ENCODE measurements at regions not wholly inside any gene's neighbourhood (a gene's known extent, or its start where the extent isn't known, plus 50 kb on each side); places are given as distances from the start of the nearest gene placed in this dataset.

DNA sequence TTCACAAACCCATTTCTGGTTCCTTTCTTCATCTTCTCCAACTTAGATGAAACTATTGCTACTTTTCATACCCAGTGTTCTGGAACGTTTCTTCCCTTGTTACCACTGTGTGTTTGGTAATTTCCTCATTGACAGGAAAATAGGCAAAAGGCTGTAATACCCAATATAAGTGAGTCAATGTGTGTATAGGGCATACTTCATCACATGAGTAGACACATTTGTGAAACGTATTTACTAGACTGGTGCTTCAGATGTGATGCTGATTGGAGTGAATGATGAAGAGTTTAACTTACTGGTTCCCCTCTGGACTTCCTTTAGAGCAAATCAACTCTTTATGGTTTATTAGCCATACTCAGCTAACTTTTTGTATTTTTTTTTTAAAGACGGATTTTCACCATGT, 195.1 kb upstream of the ATP6AP2 start:
- Histone ChIP-seq H3K4me3 (no peak overlapping the region), H3K9me3 (no peaks in the 10 kb centered on the region), H3K27me3 (replicated peaks; ENCODE audit: insufficient read depth) (no peaks in the 10 kb centered on the region), H3K4me1 (ENCODE audit: control insufficient read depth in 1 of 2, low read depth in 2 of 2) (no peaks in the 10 kb centered on the region), H3K36me3 (no peaks in the 10 kb centered on the region), H3K27ac (no peak overlapping the region)
- DNase-seq (ENCODE audit: low spot score) (no peak), ATAC-seq (ENCODE audit: insufficient number of reproducible peaks, low FRiP score, low read depth) (no peak)
- TF ChIP-seq, protein P1, sequence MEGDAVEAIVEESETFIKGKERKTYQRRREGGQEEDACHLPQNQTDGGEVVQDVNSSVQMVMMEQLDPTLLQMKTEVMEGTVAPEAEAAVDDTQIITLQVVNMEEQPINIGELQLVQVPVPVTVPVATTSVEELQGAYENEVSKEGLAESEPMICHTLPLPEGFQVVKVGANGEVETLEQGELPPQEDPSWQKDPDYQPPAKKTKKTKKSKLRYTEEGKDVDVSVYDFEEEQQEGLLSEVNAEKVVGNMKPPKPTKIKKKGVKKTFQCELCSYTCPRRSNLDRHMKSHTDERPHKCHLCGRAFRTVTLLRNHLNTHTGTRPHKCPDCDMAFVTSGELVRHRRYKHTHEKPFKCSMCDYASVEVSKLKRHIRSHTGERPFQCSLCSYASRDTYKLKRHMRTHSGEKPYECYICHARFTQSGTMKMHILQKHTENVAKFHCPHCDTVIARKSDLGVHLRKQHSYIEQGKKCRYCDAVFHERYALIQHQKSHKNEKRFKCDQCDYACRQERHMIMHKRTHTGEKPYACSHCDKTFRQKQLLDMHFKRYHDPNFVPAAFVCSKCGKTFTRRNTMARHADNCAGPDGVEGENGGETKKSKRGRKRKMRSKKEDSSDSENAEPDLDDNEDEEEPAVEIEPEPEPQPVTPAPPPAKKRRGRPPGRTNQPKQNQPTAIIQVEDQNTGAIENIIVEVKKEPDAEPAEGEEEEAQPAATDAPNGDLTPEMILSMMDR (IDR thresholded peaks at IDR 0.05) = no peak

DNA sequence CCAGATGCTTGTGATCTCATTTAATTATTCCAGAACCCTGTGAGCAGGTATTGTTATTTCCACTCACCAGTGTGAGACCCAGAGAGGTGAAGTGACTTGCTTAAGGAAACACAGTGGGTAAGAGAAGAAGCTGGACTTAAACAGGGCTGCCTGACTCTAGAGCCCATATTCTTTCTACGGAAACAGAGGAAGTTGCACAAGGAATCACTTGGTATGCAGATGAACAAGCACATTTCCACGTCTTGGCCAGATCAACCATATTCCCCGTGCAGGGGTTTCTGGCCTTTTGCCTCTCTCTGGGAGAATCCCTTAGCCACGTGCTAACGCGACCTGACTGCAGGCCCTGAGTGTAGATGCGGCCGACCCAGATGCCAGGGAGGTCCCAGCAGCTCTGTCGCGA, 195.5 kb upstream of the ATP6AP2 start:
- DNase-seq (ENCODE audit: low spot score) (no peak), ATAC-seq (ENCODE audit: insufficient number of reproducible peaks, low FRiP score, low read depth) (no peak)
- Histone ChIP-seq H3K4me3 (no peak overlapping the region), H3K9me3 (no peaks in the 10 kb centered on the region), H3K27ac (no peak overlapping the region), H3K27me3 (replicated peaks; ENCODE audit: insufficient read depth) (no peaks in the 10 kb centered on the region), H3K36me3 (no peaks in the 10 kb centered on the region), H3K4me1 (ENCODE audit: control insufficient read depth in 1 of 2, low read depth in 2 of 2) (no peaks in the 10 kb centered on the region)
- TF ChIP-seq, protein P1 (IDR thresholded peaks at IDR 0.05) = no peak

DNA sequence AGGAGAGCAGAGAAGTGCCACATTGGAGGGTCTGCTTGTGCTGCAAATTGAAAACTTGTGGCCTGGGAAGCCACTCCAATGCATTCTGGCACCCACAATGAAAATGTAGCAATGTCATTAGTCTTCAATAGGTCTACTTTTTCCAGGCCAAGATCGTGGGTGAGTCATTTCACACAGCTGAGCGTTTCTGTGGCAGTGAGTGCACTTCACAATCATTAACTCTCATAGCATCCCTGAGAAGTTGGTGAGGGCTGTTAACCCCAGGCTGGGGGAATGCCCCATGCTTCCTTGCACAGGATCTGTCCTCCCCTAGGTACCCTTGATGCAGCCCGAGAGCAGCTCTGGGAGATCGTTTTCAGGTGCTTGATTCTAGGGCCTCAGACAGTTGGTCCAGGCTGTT, 196.8 kb upstream of the ATP6AP2 start:
- TF ChIP-seq, protein P1 (IDR thresholded peaks at IDR 0.05) = no peak
- Histone ChIP-seq H3K4me3 (no peak overlapping the region), H3K36me3 (no peaks in the 10 kb centered on the region), H3K9me3 (no peaks in the 10 kb centered on the region), H3K27ac (no peak overlapping the region), H3K27me3 (replicated peaks; ENCODE audit: insufficient read depth) (no peaks in the 10 kb centered on the region), H3K4me1 (ENCODE audit: control insufficient read depth in 1 of 2, low read depth in 2 of 2) (no peaks in the 10 kb centered on the region)
- ATAC-seq (ENCODE audit: insufficient number of reproducible peaks, low FRiP score, low read depth) = no peak
- no peak for DNase-seq (ENCODE audit: low spot score)

DNA sequence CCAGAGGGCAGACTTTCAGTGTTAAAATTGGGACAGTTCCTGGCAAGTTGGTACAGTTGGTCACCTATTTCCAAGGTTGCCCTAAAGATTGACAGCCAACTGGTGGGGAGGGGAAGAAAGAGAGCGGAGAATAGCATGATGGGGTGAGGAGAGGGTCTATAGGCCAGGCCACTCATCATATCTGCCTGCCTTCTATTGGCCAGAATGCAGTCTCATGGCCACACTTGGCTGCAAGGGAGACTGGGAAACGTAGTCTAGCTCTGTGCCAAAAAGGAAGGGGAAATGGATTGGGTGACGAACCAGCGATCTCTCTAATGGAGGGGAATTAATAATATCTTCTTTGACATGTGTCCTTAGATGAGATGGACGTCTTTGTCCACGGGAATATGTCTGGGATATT, 197.4 kb upstream of the ATP6AP2 start:
- H3K4me1 ChIP-seq (ENCODE audit: control insufficient read depth in 1 of 2, low read depth in 2 of 2) = no peaks in the 10 kb centered on the region
- no peak overlapping the region for H3K27ac ChIP-seq
- no peaks in the 10 kb centered on the region for H3K36me3 ChIP-seq
- no peak for ATAC-seq (ENCODE audit: insufficient number of reproducible peaks, low FRiP score, low read depth)
- H3K4me3 ChIP-seq = no peak overlapping the region
- H3K9me3 ChIP-seq = no peaks in the 10 kb centered on the region
- TF ChIP-seq, protein P1 (IDR thresholded peaks at IDR 0.05) = no peak
- no peaks in the 10 kb centered on the region for H3K27me3 ChIP-seq (replicated peaks; ENCODE audit: insufficient read depth)
- no peak for DNase-seq (ENCODE audit: low spot score)

DNA sequence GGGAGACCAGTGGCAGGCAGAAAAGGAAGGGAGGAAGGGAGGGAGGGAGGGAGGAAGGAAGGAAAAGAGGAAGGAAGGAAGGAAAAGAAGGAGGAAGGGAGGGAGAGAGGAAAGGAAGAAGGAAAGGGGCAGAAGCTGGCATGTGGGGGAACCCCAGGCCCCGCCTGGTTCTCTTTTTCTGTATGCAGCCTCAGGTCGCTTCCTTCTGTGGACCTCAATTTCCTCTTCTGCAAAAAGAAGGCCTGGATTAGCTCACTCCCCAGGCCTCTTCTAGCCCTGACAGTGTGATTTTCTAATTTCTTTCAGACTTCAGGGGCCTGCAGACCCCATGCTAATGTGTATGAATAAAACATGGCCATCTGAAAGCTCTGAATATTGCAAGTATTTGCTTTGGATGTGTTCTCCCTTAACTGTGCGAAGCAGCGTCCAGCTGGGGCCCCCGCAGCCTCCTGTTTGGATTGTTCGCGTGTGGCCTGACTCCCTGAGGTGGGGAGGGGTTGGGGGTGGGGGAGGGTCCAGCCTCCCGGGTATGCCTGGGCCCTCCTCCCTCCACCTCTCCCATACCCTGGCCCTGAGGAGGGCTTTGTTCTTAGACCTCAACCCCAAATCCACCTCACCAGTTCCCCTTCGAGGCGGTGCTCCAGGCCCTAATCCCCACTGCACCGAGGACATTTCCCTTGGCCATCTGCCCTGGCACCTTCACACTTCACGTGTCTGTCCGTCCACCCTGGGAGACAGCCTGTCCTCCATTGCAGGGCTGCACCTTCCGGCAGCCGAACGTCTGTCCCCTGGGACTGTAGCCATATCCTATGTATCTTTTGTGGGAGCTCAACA, 199.9 kb upstream of the ATP6AP2 start:
- H3K4me3 ChIP-seq = no peak overlapping the region
- no peaks in the 10 kb centered on the region for H3K9me3 ChIP-seq
- TF ChIP-seq, protein P1 (IDR thresholded peaks at IDR 0.05) = no peak
- ATAC-seq (ENCODE audit: insufficient number of reproducible peaks, low FRiP score, low read depth) (no peak), DNase-seq (ENCODE audit: low spot score) (no peak)
- H3K36me3 ChIP-seq = no peaks in the 10 kb centered on the region
- H3K4me1 ChIP-seq (ENCODE audit: control insufficient read depth in 1 of 2, low read depth in 2 of 2) = no peaks in the 10 kb centered on the region
- no peak overlapping the region for H3K27ac ChIP-seq
- H3K27me3 ChIP-seq (replicated peaks; ENCODE audit: insufficient read depth) = no peaks in the 10 kb centered on the region

Data from thoracic aorta (tissue), 2 donors.